ENCODE measurements at regions not wholly inside any gene's neighbourhood (a gene's known extent, or its start where the extent isn't known, plus 50 kb on each side); places are given as distances from the start of the nearest gene placed in this dataset.

GRCh38 chr16:55037046-55037445, 106.4 kb downstream of the IRX5 start:
- DNase-seq (ENCODE audit: low read depth, low spot score) = no peak
- ChIA-PET CTCF (no interaction called here), POLR2A (no interaction called here)
- intact Hi-C loops (cut with micrococcal nuclease; ENCODE audit: unreplicated experiment) (no loop called here), in situ Hi-C loops (cut with HindIII; ENCODE audit: low pct_unique_long_range_greater_than_20kb, low sequenced_read_pairs) (no loop called here)
- H3K4me3 ChIP-seq (ENCODE audit: low read depth in 2 of 2, low read length in 2 of 2) = no peak overlapping the region
- H3K27me3 ChIP-seq (ENCODE audit: control insufficient read depth, insufficient read depth, low read length) = no peaks in the 10 kb centered on the region
- no TSS peak for BruUV-seq (replicated peaks)
- no peak for ATAC-seq
- no peaks in the 10 kb centered on the region for H3K4me1 ChIP-seq (ENCODE audit: control insufficient read depth, insufficient read depth, low read length)
- H3K36me3 ChIP-seq (ENCODE audit: control insufficient read depth, insufficient read depth, low read length) = no peaks in the 10 kb centered on the region
- H3K27ac ChIP-seq (ENCODE audit: low read length) = no peak overlapping the region
- no peaks in the 10 kb centered on the region for H3K9me3 ChIP-seq (ENCODE audit: control insufficient read depth, insufficient read depth, low read depth, low read length)
- TF ChIP-seq TCF7L2 (IDR thresholded peaks at IDR 0.05; ENCODE audit: low read depth, low read length) (no peak), SIN3A (IDR thresholded peaks at IDR 0.05; ENCODE audit: borderline replicate concordance, insufficient read depth, low read depth, low read length) (no peak), CTCF (IDR thresholded peaks at IDR 0.05) (no peak), REST (IDR thresholded peaks at IDR 0.05; ENCODE audit: insufficient read depth in 1 of 2, low read depth in 2 of 2, low read length in 1 of 2) (no peak), POLR2AphosphoS5 (IDR thresholded peaks at IDR 0.05; ENCODE audit: low read depth, low read length) (no peak)

- in situ Hi-C loops (cut with HindIII; ENCODE audit: low pct_unique_long_range_greater_than_20kb, low sequenced_read_pairs) (no loop called here), intact Hi-C loops (cut with micrococcal nuclease; ENCODE audit: unreplicated experiment) (no loop called here)
- POLR2A ChIA-PET = no interaction called here
- Histone ChIP-seq H3K27ac (ENCODE audit: low read length) (no peak overlapping the region), H3K27me3 (ENCODE audit: control insufficient read depth, insufficient read depth, low read length) (no peaks in the 10 kb centered on the region), H3K4me3 (ENCODE audit: low read depth in 2 of 2, low read length in 2 of 2) (no peak overlapping the region), H3K9me3 (ENCODE audit: control insufficient read depth, insufficient read depth, low read depth, low read length) (no peaks in the 10 kb centered on the region), H3K4me1 (ENCODE audit: control insufficient read depth, insufficient read depth, low read length) (no peaks in the 10 kb centered on the region), H3K36me3 (ENCODE audit: control insufficient read depth, insufficient read depth, low read length) (no peaks in the 10 kb centered on the region)
- no peak for TF ChIP-seq POLR2AphosphoS5 (IDR thresholded peaks at IDR 0.05; ENCODE audit: low read depth, low read length)
- TF ChIP-seq CTCF (IDR thresholded peaks at IDR 0.05) = no peak
- no peak for TF ChIP-seq SIN3A (IDR thresholded peaks at IDR 0.05; ENCODE audit: borderline replicate concordance, insufficient read depth, low read depth, low read length)
- TF ChIP-seq REST (IDR thresholded peaks at IDR 0.05; ENCODE audit: insufficient read depth in 1 of 2, low read depth in 2 of 2, low read length in 1 of 2) = no peak
- no peak for TF ChIP-seq TCF7L2 (IDR thresholded peaks at IDR 0.05; ENCODE audit: low read depth, low read length)
- no TSS peak for BruUV-seq (replicated peaks)
- CTCF ChIA-PET = no interaction called here
- DNase-seq (ENCODE audit: low read depth, low spot score) = no peak
- no peak for ATAC-seq
These were observed 107.3 kb downstream of the IRX5 start for GRCh38 chr16:55037966-55038365.

Data from Panc1 (cell line).